ENCODE measurements at regions not wholly inside any gene's neighbourhood (a gene's known extent, or its start where the extent isn't known, plus 50 kb on each side); places are given as distances from the start of the nearest gene placed in this dataset.

- TF ChIP-seq CTCF (IDR thresholded peaks at IDR 0.05) (no peak), POLR2A (IDR thresholded peaks at IDR 0.05) (no peak)
Measured at GRCh38 chr11:44388828-44389657, 79.1 kb upstream of the ALX4 start.
